GM12878 (cell line): ENCODE measurements at regions not wholly inside any gene's neighbourhood (a gene's known extent, or its start where the extent isn't known, plus 50 kb on each side); places are given as distances from the start of the nearest gene placed in this dataset.

ENCODE experiments used
- ATAC-seq: fragments of 200-7000 bp; cut with Tn5 transposase; 3 replicates; pipeline ENCODE4 v1.9.1; 2020; ENCODE audit warnings: mild to moderate bottlenecking, moderate library complexity
- BruUV-seq: library from RNA; stranded (reverse); fragments of 400-500 nt; replicated peaks from 2 replicates; lab custom pipeline; 2021; lab: Mats Ljungman, UMichigan
- CTCF ChIA-PET: fragments of 300-600 bp; sonication (Branson Sonifier 250); formaldehyde crosslinking; extraction: SDS; loops from one replicate; lab custom pipeline; 2021; ENCODE audit warnings: inconsistent platforms; lab: Yijun Ruan, JAX
- POLR2A ChIA-PET: fragments of 350-600 bp; formaldehyde crosslinking; extraction: SDS; loops from one replicate; lab custom pipeline; 2021; ENCODE audit warnings: inconsistent platforms; lab: Charles Lee
- RAD21 ChIA-PET: fragments of 300-600 bp; sonication (Branson Sonifier 250); formaldehyde crosslinking; loops from one replicate; lab custom pipeline; 2023; ENCODE audit warnings: antibody characterized with exemption; ENCODE audit not compliant: unreplicated experiment; lab: Charles Lee
- SMC1A ChIA-PET: fragments of 300-600 bp; sonication (Branson Sonifier 250); formaldehyde crosslinking; loops from one replicate; lab custom pipeline; 2023; ENCODE audit not compliant: unreplicated experiment, uncharacterized antibody; lab: Charles Lee
- DNase-seq: peaks from one replicate; pipeline ENCODE4 v3.0.0-alpha.2; 2011; ENCODE audit warnings: low read depth, low spot score
- FAIRE-seq: peaks from 3 replicates; lab custom pipeline; 2011; peaks lifted over from hg19 to GRCh38; lab: Jason Lieb, UNC
- H2AFZ ChIP-seq: 2 replicates; pipeline ENCODE4 v1.6.0; 2011; ENCODE audit warnings: low read depth, low read length, control low read depth; ENCODE audit not compliant: control insufficient read depth
- H3K27ac ChIP-seq: 2 replicates; pipeline ENCODE4 v1.5.1; 2011; ENCODE audit warnings: control low read depth; ENCODE audit not compliant: control insufficient read depth, insufficient read depth
- H3K27me3 ChIP-seq, 2 experiments: replicated peaks in 1 of 2; 2 replicates each; pipeline versions ENCODE4 v1.6.0 to v1.6.1; 2011; ENCODE audit warnings: low read length in 1 of 2; ENCODE audit not compliant: control insufficient read depth in 2 of 2, insufficient read depth in 2 of 2
- H3K36me3 ChIP-seq, 2 experiments: 2 replicates each; pipeline ENCODE4 v1.5.1; 2011; ENCODE audit warnings: low read length in 1 of 2; ENCODE audit not compliant: control insufficient read depth in 2 of 2, insufficient read depth in 2 of 2
- H3K4me1 ChIP-seq: 2 replicates; pipeline ENCODE4 v1.6.1; 2011; ENCODE audit warnings: mild to moderate bottlenecking, low read length, moderate library complexity, mixed read lengths; ENCODE audit not compliant: control insufficient read depth, insufficient read depth
- H3K4me2 ChIP-seq: 2 replicates; pipeline ENCODE4 v1.6.0; 2011; ENCODE audit warnings: control low read depth; ENCODE audit not compliant: control insufficient read depth, insufficient read depth
- H3K4me3 ChIP-seq: fragments of 200-600 bp; sonication (generic); 2 replicates; pipeline ENCODE4 v1.5.1; 2016
- H3K79me2 ChIP-seq: 2 replicates; pipeline ENCODE4 v1.6.0; 2011; ENCODE audit warnings: low read length; ENCODE audit not compliant: control insufficient read depth, insufficient read depth
- H3K9ac ChIP-seq: 2 replicates; pipeline ENCODE4 v1.8.0; 2011; ENCODE audit warnings: low read length, control low read depth, mixed read lengths; ENCODE audit not compliant: control insufficient read depth, insufficient read depth
- H3K9me3 ChIP-seq: replicated peaks from 3 replicates; pipeline ENCODE4 v1.5.1; 2011; ENCODE audit warnings: mild to moderate bottlenecking, low read length; ENCODE audit not compliant: control insufficient read depth, insufficient read depth
- H4K20me1 ChIP-seq: 2 replicates; pipeline ENCODE4 v1.6.0; 2011; ENCODE audit not compliant: control insufficient read depth, insufficient read depth
- E2F4 ChIP-seq: IDR thresholded peaks from 2 replicates; pipeline ENCODE4 v1.6.1; 2012; ENCODE audit warnings: low read depth, low read length, improper control_type of control experiment
- PML ChIP-seq: IDR thresholded peaks from 2 replicates; pipeline ENCODE4 v1.6.1; 2012; ENCODE audit warnings: low read length, inconsistent platforms
- TBL1XR1 ChIP-seq: IDR thresholded peaks from 2 replicates; pipeline ENCODE4 v1.6.1; 2012; ENCODE audit warnings: low read depth, low read length, improper control_type of control experiment
- ZNF207 ChIP-seq: fragments of 450-650 bp; IDR thresholded peaks from 2 replicates; pipeline ENCODE4 v1.6.1; 2014; ENCODE audit warnings: antibody characterized with exemption, mild to moderate bottlenecking, borderline replicate concordance
- WGBS: methylation state at CpG from one replicate; pipeline ENCODE4 v1.1.6; 2016; ENCODE audit warnings: low lambda C conversion rate; ENCODE audit not compliant: insufficient replicate concordance, insufficient coverage; ENCODE audit errors: missing lambda C conversion rate; 5-methylcytosine and 5-hydroxymethylcytosine counted together
- in situ Hi-C: fragments of 300-500 bp; cut with MboI; formaldehyde crosslinking; loops from 9 replicates; pipeline ENCODE4 v1.14.3; 2018; ENCODE audit warnings: mixed read lengths
- intact Hi-C: fragments of 100-400 bp; cut with micrococcal nuclease; formaldehyde crosslinking; loops from one replicate; pipeline ENCODE4 v1.14.2; 2022; ENCODE audit not compliant: unreplicated experiment

- DNase-seq (no peak), FAIRE-seq (no peak), ATAC-seq (no peak)
- in situ Hi-C loops (no loop called here), intact Hi-C loops (no loop called here)
- H3K36me3 ChIP-seq: no peaks in the 10 kb centered on the region
- TF ChIP-seq PML (no peak), TBL1XR1 (no peak)
- no TSS peak for BruUV-seq
- no peaks in the 10 kb centered on the region for H4K20me1 ChIP-seq
- ChIA-PET SMC1A (interaction anchor here (0.7 kb wide), 1 partner anchor 575 kb away, joined by 3 read pairs; no protein-coding TSS in a partner anchor), CTCF (no interaction called here), POLR2A (no interaction called here), RAD21 (no interaction called here)
- H3K9ac ChIP-seq: no peak overlapping the region
- H2AFZ ChIP-seq: no peak overlapping the region
- H3K79me2 ChIP-seq: no peaks in the 10 kb centered on the region
- no peak overlapping the region for H3K27ac ChIP-seq
- no peaks in the 10 kb centered on the region for H3K4me1 ChIP-seq
- H3K4me3 ChIP-seq: no peak overlapping the region
- H3K27me3 ChIP-seq: peaks cover 0 to 3% of the 10 kb centered on the region in 2 experiments; a peak in 2 of 4 replicates
- no peaks in the 10 kb centered on the region for H3K9me3 ChIP-seq
- WGBS: 16% methylated on average over 5 of the region's 5 CpGs
- no peak overlapping the region for H3K4me2 ChIP-seq
Observed at GRCh38 chr1:36722871-36723270, 240.2 kb upstream of the CSF3R start.

GRCh38 chr1:36721261-36721660, 238.5 kb upstream of the CSF3R start:
- FAIRE-seq (no peak), DNase-seq (no peak), ATAC-seq (no peak)
- no peak overlapping the region for H3K4me3 ChIP-seq
- H2AFZ ChIP-seq: no peak overlapping the region
- CTCF ChIA-PET: no interaction called here
- no peak overlapping the region for H3K27ac ChIP-seq
- POLR2A ChIA-PET: no interaction called here
- H3K79me2 ChIP-seq: no peaks in the 10 kb centered on the region
- TF ChIP-seq ZNF207 (no peak), E2F4 (no peak)
- TF ChIP-seq, all 136 proteins: peak for 0
- no peak overlapping the region for H3K4me2 ChIP-seq
- WGBS: 15% methylated on average over 6 of the region's 6 CpGs
- no peaks in the 10 kb centered on the region for H3K9me3 ChIP-seq
- H3K9ac ChIP-seq: no peak overlapping the region
- ChIA-PET RAD21 (no interaction called here), SMC1A (no interaction called here)
- H3K36me3 ChIP-seq: no peaks in the 10 kb centered on the region
- intact Hi-C loops: no loop called here
- in situ Hi-C loops: no loop called here
- BruUV-seq: no TSS peak
- H4K20me1 ChIP-seq: no peaks in the 10 kb centered on the region
- H3K4me1 ChIP-seq: no peaks in the 10 kb centered on the region
- H3K27me3 ChIP-seq: peaks cover 0 to 3% of the 10 kb centered on the region in 2 experiments; a peak in 2 of 4 replicates
